Tibial artery (tissue), 4 donors: ENCODE measurements at regions not wholly inside any gene's neighbourhood (a gene's known extent, or its start where the extent isn't known, plus 50 kb on each side); places are given as distances from the start of the nearest gene placed in this dataset.

Experiments
- DNase-seq, 2 donors: peaks; one replicate each; pipeline ENCODE4 v3.0.0-alpha.2; 2019
- H3K27ac ChIP-seq, 2 donors: fragments of 200-600 bp; sonication (generic) in 1 of 2; 1 replicate in 1 of 2; 2 replicates in 1 of 2; pipeline ENCODE4 v1.5.1; 2018 to 2019; ENCODE audit warnings: mild to moderate bottlenecking in 1 of 2
- H3K27me3 ChIP-seq, 2 donors: fragments of 200-600 bp; sonication (generic) in 1 of 2; one replicate each; pipeline versions ENCODE4 v1.5.1 to v1.6.0; 2016 to 2019
- H3K36me3 ChIP-seq, 3 donors: fragments of 200-600 bp; sonication (generic) in 2 of 3; one replicate each; pipeline ENCODE4 v1.5.1; 2016 to 2019; ENCODE audit warnings: mild to moderate bottlenecking in 2 of 3
- H3K4me1 ChIP-seq, 4 donors: fragments of 200-600 bp; sonication (generic) in 2 of 4; 1 replicate in 3 of 4; 2 replicates in 1 of 4; pipeline ENCODE4 v1.5.1; 2016 to 2019
- H3K4me3 ChIP-seq, 2 donors: fragments of 200-600 bp; sonication (generic) in 1 of 2; 1 replicate in 1 of 2; 2 replicates in 1 of 2; pipeline ENCODE4 v1.5.1; 2018 to 2019; ENCODE audit warnings: mild to moderate bottlenecking in 2 of 2
- H3K9me3 ChIP-seq, 3 donors: fragments of 200-600 bp; sonication (generic) in 1 of 3; one replicate each; pipeline ENCODE4 v1.5.1; 2016 to 2019
- intact Hi-C: fragments of 100-400 bp; cut with DNase I; formaldehyde crosslinking; loops from one replicate; pipeline ENCODE4 v1.15.0; 2023; ENCODE audit warnings: low total_unique reads
- TF ChIP-seq, protein P1 (sequence below), 2 experiments: fragments of 200-600 bp in 1 of 2; fragments of 450-650 bp in 1 of 2; IDR thresholded peaks; one replicate each; pipeline ENCODE4 v1.5.1; 2017 to 2019; ENCODE audit warnings: antibody characterized with exemption in 2 of 2, mild to moderate bottlenecking in 1 of 2, moderate library complexity in 1 of 2

DNA sequence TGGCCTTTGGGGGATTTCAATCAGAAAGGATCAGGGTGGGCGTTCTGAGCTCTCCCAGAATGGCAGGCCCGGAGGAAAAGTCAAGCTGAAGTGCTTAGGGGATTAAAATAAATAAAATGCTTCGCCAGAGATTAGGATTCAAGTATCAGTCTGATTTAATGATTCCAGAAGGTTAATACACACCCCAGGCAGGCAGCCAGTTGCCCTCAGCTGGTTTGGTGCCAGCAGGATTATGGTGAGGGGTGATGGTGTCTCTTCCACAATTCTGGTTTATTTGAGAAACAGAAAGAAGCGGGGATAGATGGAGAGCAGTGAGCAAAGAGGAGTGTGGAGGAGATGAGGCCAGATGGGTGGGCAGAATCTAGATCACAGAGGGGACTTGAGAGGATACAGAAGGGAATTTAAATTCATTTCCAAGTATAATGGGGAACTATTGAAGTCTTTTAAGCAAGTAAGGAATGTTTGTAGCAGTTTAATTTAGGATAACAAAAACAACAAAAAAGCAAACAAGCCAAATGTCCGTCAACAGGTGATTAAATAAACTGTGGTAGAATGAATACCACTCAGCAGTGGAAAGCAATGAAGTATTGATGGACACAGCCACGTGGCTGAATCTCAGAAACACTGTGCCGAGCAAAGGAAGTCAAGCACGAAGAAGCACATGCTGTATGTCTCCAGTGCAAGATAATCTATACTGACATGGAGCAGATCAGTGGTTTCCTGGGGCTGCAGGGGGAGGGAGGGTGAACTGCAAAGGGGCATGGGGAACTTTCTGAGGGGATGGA lies 297.7 kb downstream of the MSX2 start:
- intact Hi-C loops, result no loop called here
- TF ChIP-seq, protein P1, sequence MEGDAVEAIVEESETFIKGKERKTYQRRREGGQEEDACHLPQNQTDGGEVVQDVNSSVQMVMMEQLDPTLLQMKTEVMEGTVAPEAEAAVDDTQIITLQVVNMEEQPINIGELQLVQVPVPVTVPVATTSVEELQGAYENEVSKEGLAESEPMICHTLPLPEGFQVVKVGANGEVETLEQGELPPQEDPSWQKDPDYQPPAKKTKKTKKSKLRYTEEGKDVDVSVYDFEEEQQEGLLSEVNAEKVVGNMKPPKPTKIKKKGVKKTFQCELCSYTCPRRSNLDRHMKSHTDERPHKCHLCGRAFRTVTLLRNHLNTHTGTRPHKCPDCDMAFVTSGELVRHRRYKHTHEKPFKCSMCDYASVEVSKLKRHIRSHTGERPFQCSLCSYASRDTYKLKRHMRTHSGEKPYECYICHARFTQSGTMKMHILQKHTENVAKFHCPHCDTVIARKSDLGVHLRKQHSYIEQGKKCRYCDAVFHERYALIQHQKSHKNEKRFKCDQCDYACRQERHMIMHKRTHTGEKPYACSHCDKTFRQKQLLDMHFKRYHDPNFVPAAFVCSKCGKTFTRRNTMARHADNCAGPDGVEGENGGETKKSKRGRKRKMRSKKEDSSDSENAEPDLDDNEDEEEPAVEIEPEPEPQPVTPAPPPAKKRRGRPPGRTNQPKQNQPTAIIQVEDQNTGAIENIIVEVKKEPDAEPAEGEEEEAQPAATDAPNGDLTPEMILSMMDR (IDR thresholded peaks at IDR 0.05), result no peak
- Histone ChIP-seq H3K9me3 (peaks cover 0 to 5% (median 0%) of the 10 kb centered on the region in 3 donors), H3K4me1 (peaks cover 0 to 11% (median 3%) of the 10 kb centered on the region in 4 donors), H3K27ac (no peak overlapping the region), H3K36me3 (no peaks in the 10 kb centered on the region), H3K27me3 (no peaks in the 10 kb centered on the region), H3K4me3 (no peak overlapping the region)
- no peak for DNase-seq

DNA sequence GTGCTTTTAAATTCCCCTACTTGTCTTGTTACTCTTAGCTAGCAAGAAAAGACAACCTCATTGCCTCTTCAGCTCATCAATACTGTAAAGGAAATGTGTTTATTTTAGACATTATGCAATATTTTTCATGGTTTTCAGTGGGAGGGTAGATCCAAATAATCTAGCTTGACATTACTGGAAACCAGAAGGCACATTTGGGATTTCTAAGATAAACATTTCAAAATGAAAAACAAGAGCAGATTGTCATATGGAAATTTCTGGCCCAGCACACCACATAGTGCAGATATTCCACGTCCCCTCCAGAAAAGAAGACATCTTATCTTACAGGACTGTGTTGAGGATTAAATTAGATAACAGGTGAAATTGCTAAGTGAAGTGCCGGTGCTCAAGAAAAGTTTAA lies 296.9 kb downstream of the MSX2 start:
- DNase-seq, result no peak
- H3K4me1 ChIP-seq, result peaks cover 0 to 11% (median 3%) of the 10 kb centered on the region in 4 donors
- intact Hi-C loops, result no loop called here
- H3K36me3 ChIP-seq, result no peaks in the 10 kb centered on the region
- TF ChIP-seq, protein P1 (IDR thresholded peaks at IDR 0.05), result no peak
- no peak overlapping the region for H3K4me3 ChIP-seq
- H3K27ac ChIP-seq, result no peak overlapping the region
- H3K9me3 ChIP-seq, result peaks cover 0 to 5% (median 0%) of the 10 kb centered on the region in 3 donors
- H3K27me3 ChIP-seq, result no peaks in the 10 kb centered on the region

DNA sequence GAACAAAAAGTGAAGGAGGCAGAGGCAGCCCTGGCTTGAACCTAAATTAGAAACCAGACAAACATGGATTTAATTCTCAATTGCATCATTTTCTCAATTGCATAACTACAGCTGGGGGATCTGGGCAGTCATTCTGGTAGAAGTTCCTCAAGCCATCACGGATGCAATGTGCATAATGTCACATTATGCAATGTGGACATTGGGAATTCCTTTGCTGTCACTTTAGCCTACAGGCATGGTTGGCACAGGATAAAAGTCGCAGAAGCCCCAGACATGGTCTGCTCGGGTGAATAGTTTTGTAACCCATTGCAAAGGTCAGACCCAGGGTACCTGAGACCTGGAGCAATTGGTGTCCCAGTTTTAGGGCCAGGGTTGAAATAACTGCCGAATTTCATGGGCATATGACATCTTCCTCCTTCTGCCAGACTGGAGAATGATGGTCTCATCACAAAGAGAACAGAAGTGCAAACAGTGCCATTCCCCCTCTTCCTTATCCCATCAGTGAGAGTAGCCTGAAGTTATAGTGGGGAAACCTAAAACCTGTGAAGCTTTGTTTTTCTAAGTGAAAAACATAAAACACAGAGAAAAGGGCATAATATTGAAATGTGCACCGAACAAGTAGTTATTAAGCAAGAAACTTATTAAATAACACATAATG lies 290.8 kb downstream of the MSX2 start:
- no peak overlapping the region for H3K27ac ChIP-seq
- H3K9me3 ChIP-seq, result no peaks in the 10 kb centered on the region
- DNase-seq, result no peak
- intact Hi-C loops, result no loop called here
- no peaks in the 10 kb centered on the region for H3K27me3 ChIP-seq
- H3K36me3 ChIP-seq, result no peaks in the 10 kb centered on the region
- H3K4me3 ChIP-seq, result no peak overlapping the region
- peaks cover 0 to 13% (median 0%) of the 10 kb centered on the region in 4 donors for H3K4me1 ChIP-seq
- TF ChIP-seq, protein P1 (IDR thresholded peaks at IDR 0.05), result no peak

DNA sequence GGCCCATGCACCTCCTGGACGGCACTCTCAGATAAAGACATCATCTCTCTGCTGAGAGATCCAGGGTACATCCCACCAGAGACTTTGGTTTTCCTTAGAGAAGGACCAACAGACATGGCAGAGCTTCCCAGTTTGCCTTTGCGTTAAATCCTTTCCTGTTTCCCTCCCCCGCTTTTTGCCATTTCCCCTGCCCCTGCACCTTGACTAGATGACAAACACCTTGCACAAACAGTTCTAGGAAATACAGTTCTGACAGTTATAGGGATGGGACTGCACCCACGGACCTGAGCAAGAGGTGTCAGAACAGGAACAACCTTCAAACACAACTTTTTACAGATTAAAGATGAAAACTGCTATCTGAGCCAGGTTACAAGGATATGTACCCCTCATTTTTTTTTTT lies 288.9 kb downstream of the MSX2 start:
- no peak overlapping the region for H3K4me3 ChIP-seq
- no peaks in the 10 kb centered on the region for H3K27me3 ChIP-seq
- no peak overlapping the region for H3K27ac ChIP-seq
- intact Hi-C loops, result no loop called here
- TF ChIP-seq, protein P1 (IDR thresholded peaks at IDR 0.05), result no peak
- no peaks in the 10 kb centered on the region for H3K36me3 ChIP-seq
- H3K4me1 ChIP-seq, result peaks cover 0 to 13% (median 0%) of the 10 kb centered on the region in 4 donors
- no peaks in the 10 kb centered on the region for H3K9me3 ChIP-seq
- no peak for DNase-seq

DNA sequence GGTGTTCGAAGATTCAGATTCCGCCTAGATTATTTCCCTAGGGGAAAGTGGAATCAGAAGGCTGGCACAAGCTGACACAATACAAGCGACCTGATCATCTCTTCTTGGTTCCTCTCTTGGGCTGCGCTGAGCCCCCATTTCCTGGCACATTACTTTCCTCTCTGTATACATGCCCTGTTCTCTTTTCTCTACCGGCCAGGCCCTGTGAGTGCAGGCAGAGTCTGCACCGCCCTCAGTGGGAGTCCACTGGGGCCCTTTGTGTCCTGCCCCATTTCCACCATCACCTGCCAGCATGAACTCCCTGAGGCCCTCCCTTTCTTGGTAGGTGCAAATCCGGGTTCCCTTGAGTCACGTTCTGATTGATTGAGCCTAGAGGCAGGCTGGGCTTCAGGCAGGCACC lies 287.9 kb downstream of the MSX2 start:
- peaks cover 0 to 13% (median 0%) of the 10 kb centered on the region in 4 donors for H3K4me1 ChIP-seq
- no peak overlapping the region for H3K4me3 ChIP-seq
- H3K36me3 ChIP-seq, result no peaks in the 10 kb centered on the region
- no peak overlapping the region for H3K27ac ChIP-seq
- H3K9me3 ChIP-seq, result no peaks in the 10 kb centered on the region
- DNase-seq, result no peak
- H3K27me3 ChIP-seq, result no peaks in the 10 kb centered on the region
- intact Hi-C loops, result no loop called here
- TF ChIP-seq, protein P1 (IDR thresholded peaks at IDR 0.05), result no peak
